ENCODE measurements at regions not wholly inside any gene's neighbourhood (a gene's known extent, or its start where the extent isn't known, plus 50 kb on each side); places are given as distances from the start of the nearest gene placed in this dataset.

DNA sequence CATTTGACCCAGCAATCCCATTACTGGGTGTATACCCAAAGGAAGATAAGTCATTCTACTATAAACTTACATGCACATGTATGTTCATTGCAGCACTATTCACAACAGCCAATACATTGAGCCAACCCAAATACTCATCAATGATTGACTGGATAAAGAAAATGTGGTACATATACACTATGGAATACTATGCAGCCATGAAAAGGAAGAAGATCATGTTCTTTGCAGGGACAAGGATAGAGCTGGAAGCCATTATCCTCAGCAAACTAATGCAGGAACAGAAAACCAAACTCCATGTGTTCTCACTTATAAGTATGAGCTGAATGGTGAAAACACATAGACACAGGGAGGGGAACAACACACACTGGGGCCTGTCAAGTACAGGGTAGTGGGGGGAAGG is 226.7 kb upstream of the HNMT start:
- Histone ChIP-seq H3K9me3 (ENCODE audit: control insufficient read depth, insufficient read depth, low read length) (peaks cover 6% of the 10 kb centered on the region), H3K27me3 (ENCODE audit: control insufficient read depth, insufficient read depth, low read length) (no peaks in the 10 kb centered on the region), H4K8ac (ENCODE audit: low read depth in 2 of 2, low read length in 2 of 2) (no peak overlapping the region), H4K20me1 (ENCODE audit: insufficient read depth, low read length) (no peaks in the 10 kb centered on the region), H3K79me1 (ENCODE audit: low read depth in 1 of 2, low read length in 2 of 2) (no peaks in the 10 kb centered on the region), H3K23ac (ENCODE audit: low read depth, low read length) (no peak overlapping the region), H2BK20ac (ENCODE audit: low read depth, low read length) (no peak overlapping the region), H3K4me3 (ENCODE audit: insufficient read depth, low read depth, low read length) (no peak overlapping the region), H3K4ac (ENCODE audit: low read depth, low read length) (no peak overlapping the region), H2AK5ac (ENCODE audit: low read depth, low read length) (no peak overlapping the region), H3K14ac (replicated peaks; ENCODE audit: low read depth, low read length) (no peak overlapping the region), H3K27ac (ENCODE audit: insufficient read depth, low read length) (no peak overlapping the region), H2BK5ac (ENCODE audit: low read depth, low read length, poor library complexity, severe bottlenecking) (no peak overlapping the region), H4K91ac (ENCODE audit: insufficient read depth, low read depth, low read length) (no peak overlapping the region), H3K36me3 (ENCODE audit: control insufficient read depth, insufficient read depth, low read length) (no peaks in the 10 kb centered on the region), H2BK15ac (ENCODE audit: low read depth, low read length) (no peak overlapping the region), H2AK9ac (replicated peaks; ENCODE audit: low read depth, low read length, poor library complexity) (no peak overlapping the region), H4K5ac (ENCODE audit: low read depth, low read length) (no peak overlapping the region), H3K18ac (ENCODE audit: low read depth, low read length) (no peak overlapping the region), H2BK120ac (ENCODE audit: low read depth, low read length) (no peak overlapping the region), H3K4me1 (ENCODE audit: control insufficient read depth, insufficient read depth, low read length) (no peaks in the 10 kb centered on the region), H3K9me1 (ENCODE audit: insufficient read depth, low read length) (no peaks in the 10 kb centered on the region), H3K4me2 (ENCODE audit: low read depth, low read length) (no peak overlapping the region), H2AFZ (replicated peaks; ENCODE audit: low read length, poor library complexity) (no peak overlapping the region), H3K9ac (ENCODE audit: low read depth, low read length) (no peak overlapping the region), H3K56ac (ENCODE audit: extremely low read depth, insufficient read depth, low read length) (no peak overlapping the region)
- no peak for ATAC-seq (ENCODE audit: low read depth)
- TF ChIP-seq, protein P1, sequence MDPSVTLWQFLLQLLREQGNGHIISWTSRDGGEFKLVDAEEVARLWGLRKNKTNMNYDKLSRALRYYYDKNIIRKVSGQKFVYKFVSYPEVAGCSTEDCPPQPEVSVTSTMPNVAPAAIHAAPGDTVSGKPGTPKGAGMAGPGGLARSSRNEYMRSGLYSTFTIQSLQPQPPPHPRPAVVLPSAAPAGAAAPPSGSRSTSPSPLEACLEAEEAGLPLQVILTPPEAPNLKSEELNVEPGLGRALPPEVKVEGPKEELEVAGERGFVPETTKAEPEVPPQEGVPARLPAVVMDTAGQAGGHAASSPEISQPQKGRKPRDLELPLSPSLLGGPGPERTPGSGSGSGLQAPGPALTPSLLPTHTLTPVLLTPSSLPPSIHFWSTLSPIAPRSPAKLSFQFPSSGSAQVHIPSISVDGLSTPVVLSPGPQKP (IDR thresholded peaks at IDR 0.05; ENCODE audit: borderline replicate concordance, low read depth, low read length): no peak
- TF ChIP-seq MXI1 (IDR thresholded peaks at IDR 0.05; ENCODE audit: borderline replicate concordance, low read depth, low read length) (no peak), RAD21 (IDR thresholded peaks at IDR 0.05; ENCODE audit: low read length) (no peak), FOS (IDR thresholded peaks at IDR 0.05; ENCODE audit: low read depth, low read length) (no peak), CEBPB (IDR thresholded peaks at IDR 0.05; ENCODE audit: low read depth, low read length) (no peak), RCOR1 (IDR thresholded peaks at IDR 0.05; ENCODE audit: insufficient replicate concordance, low read length) (no peak), CHD1 (IDR thresholded peaks at IDR 0.05; ENCODE audit: low read depth, low read length) (no peak), MAFK (IDR thresholded peaks at IDR 0.05; ENCODE audit: low read depth, low read length) (no peak), NFE2L2 (IDR thresholded peaks at IDR 0.05; ENCODE audit: low read depth, low read length) (no peak), BHLHE40 (IDR thresholded peaks at IDR 0.05; ENCODE audit: low read depth, low read length) (no peak)
- TF ChIP-seq, protein P2, sequence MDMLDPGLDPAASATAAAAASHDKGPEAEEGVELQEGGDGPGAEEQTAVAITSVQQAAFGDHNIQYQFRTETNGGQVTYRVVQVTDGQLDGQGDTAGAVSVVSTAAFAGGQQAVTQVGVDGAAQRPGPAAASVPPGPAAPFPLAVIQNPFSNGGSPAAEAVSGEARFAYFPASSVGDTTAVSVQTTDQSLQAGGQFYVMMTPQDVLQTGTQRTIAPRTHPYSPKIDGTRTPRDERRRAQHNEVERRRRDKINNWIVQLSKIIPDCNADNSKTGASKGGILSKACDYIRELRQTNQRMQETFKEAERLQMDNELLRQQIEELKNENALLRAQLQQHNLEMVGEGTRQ (IDR thresholded peaks at IDR 0.05; ENCODE audit: low read depth, low read length): no peak
- TF ChIP-seq, protein P3, sequence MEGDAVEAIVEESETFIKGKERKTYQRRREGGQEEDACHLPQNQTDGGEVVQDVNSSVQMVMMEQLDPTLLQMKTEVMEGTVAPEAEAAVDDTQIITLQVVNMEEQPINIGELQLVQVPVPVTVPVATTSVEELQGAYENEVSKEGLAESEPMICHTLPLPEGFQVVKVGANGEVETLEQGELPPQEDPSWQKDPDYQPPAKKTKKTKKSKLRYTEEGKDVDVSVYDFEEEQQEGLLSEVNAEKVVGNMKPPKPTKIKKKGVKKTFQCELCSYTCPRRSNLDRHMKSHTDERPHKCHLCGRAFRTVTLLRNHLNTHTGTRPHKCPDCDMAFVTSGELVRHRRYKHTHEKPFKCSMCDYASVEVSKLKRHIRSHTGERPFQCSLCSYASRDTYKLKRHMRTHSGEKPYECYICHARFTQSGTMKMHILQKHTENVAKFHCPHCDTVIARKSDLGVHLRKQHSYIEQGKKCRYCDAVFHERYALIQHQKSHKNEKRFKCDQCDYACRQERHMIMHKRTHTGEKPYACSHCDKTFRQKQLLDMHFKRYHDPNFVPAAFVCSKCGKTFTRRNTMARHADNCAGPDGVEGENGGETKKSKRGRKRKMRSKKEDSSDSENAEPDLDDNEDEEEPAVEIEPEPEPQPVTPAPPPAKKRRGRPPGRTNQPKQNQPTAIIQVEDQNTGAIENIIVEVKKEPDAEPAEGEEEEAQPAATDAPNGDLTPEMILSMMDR (conservative IDR thresholded peaks at IDR 0.05; ENCODE audit: low read depth, low read length): no peak
- CTCF ChIA-PET: interaction anchor here (0.6 kb wide), 1 partner anchor 63 kb away, joined by 3 read pairs; no protein-coding TSS in a partner anchor
- POLR2A ChIA-PET (ENCODE audit: unreplicated experiment): no interaction called here
- DNase-seq: no peak
- dilution Hi-C loops (cut with HindIII; ENCODE audit: low sequenced_read_pairs, unreplicated experiment) (no loop called here), intact Hi-C loops (cut with micrococcal nuclease) (no loop called here), in situ Hi-C loops (cut with MboI; ENCODE audit: low sequenced_read_pairs) (no loop called here)
- no TSS peak for BruUV-seq (replicated peaks)

Measured in IMR-90 (cell line).